ENCODE measurements at regions not wholly inside any gene's neighbourhood (a gene's known extent, or its start where the extent isn't known, plus 50 kb on each side); places are given as distances from the start of the nearest gene placed in this dataset.

DNA sequence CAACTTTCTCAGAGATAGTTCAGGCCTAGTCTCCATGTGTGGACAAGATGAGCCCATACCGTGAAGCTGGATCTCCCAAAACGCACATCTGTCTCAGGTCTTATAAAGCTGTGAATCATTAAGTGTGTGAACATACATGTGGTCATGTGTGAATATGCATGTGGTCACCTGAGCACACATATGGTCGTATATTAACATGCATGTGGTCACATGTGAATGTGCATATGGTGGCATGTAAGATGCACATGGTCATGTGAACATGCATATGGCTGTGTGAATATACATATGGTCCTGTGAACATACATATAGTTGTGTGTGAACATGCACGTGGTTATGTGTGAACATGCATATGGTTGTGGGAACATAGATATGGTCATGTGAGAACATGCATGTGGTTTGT, 172.5 kb upstream of the PZP start:
- TF ChIP-seq, protein P1, sequence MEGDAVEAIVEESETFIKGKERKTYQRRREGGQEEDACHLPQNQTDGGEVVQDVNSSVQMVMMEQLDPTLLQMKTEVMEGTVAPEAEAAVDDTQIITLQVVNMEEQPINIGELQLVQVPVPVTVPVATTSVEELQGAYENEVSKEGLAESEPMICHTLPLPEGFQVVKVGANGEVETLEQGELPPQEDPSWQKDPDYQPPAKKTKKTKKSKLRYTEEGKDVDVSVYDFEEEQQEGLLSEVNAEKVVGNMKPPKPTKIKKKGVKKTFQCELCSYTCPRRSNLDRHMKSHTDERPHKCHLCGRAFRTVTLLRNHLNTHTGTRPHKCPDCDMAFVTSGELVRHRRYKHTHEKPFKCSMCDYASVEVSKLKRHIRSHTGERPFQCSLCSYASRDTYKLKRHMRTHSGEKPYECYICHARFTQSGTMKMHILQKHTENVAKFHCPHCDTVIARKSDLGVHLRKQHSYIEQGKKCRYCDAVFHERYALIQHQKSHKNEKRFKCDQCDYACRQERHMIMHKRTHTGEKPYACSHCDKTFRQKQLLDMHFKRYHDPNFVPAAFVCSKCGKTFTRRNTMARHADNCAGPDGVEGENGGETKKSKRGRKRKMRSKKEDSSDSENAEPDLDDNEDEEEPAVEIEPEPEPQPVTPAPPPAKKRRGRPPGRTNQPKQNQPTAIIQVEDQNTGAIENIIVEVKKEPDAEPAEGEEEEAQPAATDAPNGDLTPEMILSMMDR (IDR thresholded peaks at IDR 0.05): no peak
- ATAC-seq (ENCODE audit: low FRiP score): no peak
- no peak for DNase-seq (ENCODE audit: low spot score)

DNA sequence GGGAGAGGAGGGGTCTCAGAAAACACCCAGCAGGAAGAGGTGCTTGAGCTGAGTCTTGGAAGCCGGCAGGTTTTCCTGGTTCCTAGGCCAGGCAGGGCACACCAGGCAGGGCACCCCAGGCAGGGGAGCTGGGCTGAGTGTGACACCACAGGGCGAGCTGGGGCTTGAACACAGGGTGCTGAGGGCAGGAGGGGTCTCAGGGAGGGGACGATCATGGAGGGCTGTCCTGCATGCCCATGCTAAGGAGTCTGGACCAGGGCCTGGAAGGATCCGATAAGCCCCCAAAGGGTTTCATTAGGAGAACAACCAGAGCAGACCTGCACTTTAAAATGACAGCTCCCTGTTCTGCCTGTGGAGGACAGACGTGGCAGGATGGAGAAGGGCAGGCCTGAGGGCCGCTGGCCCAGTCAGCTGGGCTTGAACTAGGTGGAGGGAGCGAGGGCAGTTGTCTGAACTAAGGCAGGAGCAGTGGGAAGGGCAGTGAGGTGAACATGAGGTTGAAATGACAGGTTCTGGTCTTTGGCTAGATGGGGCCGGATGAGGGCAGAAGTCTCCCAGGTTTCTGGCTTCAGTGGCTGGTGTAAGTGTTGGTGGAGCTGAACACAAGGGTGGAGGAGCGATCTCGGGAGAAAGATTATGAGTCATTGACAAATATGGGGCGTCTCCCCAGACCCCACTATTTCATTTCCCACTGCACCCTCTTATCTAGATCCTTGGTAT, 171.0 kb upstream of the PZP start:
- ATAC-seq (ENCODE audit: low FRiP score) (no peak), DNase-seq (ENCODE audit: low spot score) (no peak)

DNA sequence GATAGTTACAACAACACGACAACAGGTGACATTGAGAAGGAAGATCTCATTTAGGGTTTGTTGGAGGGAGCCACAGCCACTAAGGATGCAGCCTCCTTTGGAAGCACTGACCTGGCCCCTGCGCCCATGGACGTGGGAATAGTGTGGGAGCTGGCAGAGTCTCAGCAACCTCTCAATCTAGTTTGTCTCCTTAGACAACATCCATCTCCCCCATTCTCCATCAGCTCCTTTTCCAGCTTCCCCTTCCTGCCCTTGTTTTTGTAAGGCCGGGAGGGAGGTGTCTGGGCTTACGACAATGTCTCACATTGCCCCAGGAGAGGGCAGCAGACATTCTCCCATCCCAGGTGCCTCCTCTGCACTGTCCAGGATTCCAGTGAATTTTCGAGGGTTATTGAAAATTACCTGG, 170.2 kb upstream of the PZP start:
- no peak for ATAC-seq (ENCODE audit: low FRiP score)
- TF ChIP-seq, protein P1 (IDR thresholded peaks at IDR 0.05): no peak
- DNase-seq (ENCODE audit: low spot score): no peak

More for the DNA sequence above, 171.0 kb upstream of the PZP start:
- TF ChIP-seq, protein P1 (IDR thresholded peaks at IDR 0.05): no peak

DNA sequence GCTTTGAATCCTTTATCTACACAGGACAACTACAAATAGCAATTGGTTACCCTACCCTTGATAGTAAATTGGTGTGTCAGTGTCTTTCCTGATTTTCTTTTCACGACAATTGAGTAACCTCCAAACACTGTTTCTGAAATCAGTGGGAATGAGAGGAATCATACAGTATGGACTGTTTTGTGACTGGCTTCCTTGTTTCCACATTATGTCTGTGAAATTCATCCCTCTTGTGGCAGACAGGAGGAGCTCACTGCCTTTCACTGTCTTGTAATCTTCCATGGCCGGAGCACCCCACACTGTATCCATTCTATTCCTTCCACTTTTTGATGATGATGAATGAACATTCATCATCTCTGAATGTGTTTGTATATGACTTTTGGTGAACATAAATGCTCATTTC, 164.0 kb upstream of the PZP start:
- no peak for ATAC-seq (ENCODE audit: low FRiP score)
- TF ChIP-seq, protein P1 (IDR thresholded peaks at IDR 0.05): no peak
- no peak for DNase-seq (ENCODE audit: low spot score)

DNA sequence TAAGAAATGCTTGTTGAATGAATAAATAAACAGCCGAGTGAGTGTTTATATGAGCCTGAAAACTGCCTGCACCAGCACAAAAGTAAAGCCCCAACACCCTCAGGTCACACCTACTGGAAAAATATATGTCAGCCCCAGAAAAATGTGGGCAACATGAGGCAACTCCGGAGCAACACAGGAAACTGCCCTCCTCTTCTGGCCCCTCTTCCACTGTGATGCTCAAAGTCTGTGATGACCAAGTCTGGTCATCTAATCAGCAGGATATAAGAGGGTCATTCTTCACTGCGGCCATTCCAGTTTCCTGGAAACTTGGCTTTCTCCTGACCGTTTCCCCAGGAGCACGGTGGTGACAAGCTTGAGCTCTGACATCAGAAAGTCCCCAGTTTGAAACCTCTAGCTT, 159.6 kb upstream of the PZP start:
- no peak for ATAC-seq (ENCODE audit: low FRiP score)
- TF ChIP-seq, protein P1 (IDR thresholded peaks at IDR 0.05): no peak
- no peak for DNase-seq (ENCODE audit: low spot score)

DNA sequence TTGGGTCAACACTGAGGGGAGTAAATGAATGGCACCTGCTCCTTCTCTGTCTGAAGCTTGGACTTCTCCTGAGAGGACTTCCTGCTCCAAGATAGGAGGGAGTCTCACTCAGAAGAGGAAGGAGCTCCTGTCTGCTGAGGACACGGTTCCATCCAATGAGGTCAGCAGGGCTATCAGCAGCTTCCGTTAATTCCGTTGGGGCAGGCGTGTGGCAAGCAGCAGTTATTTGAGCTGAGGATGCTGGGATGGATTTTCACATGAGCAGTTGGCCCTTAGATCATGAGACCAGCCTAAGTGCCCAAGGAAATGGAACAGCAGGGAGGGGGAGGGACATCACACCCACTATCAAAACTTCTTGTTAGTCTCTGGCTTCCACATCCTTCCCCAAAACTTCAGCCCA, 159.0 kb upstream of the PZP start:
- TF ChIP-seq, protein P1 (IDR thresholded peaks at IDR 0.05): no peak
- DNase-seq (ENCODE audit: low spot score) (no peak), ATAC-seq (ENCODE audit: low FRiP score) (no peak)

DNA sequence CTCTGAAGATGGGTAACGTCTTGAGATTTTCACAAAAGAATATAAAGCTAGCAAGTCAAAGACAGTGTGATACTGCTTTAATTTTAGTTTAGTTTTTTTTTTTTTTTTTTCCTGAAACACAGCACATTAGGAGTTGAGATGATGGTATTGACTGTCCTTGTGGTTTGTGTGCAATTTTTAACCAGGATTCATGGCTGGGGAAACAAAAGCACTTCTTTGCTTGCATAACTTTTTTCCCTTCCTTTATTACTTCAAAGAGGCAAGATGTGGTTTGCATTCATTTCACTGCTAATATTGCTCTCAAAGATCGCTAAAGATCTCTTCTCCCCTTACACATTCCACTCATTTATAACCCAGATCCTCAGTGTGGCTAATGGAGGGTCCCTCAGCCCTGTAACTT, 157.1 kb upstream of the PZP start:
- no peak for DNase-seq (ENCODE audit: low spot score)
- TF ChIP-seq, protein P1 (IDR thresholded peaks at IDR 0.05): no peak

More for the DNA sequence above, 157.1 kb upstream of the PZP start:
- no peak for ATAC-seq (ENCODE audit: low FRiP score)
